ENCODE measurements at regions not wholly inside any gene's neighbourhood (a gene's known extent, or its start where the extent isn't known, plus 50 kb on each side); places are given as distances from the start of the nearest gene placed in this dataset.
"Not testable (repeated sequence)": the region's sequence is repeated elsewhere in the genome, so short reads cannot be mapped to it uniquely, and the experiment has no call there.

DNA sequence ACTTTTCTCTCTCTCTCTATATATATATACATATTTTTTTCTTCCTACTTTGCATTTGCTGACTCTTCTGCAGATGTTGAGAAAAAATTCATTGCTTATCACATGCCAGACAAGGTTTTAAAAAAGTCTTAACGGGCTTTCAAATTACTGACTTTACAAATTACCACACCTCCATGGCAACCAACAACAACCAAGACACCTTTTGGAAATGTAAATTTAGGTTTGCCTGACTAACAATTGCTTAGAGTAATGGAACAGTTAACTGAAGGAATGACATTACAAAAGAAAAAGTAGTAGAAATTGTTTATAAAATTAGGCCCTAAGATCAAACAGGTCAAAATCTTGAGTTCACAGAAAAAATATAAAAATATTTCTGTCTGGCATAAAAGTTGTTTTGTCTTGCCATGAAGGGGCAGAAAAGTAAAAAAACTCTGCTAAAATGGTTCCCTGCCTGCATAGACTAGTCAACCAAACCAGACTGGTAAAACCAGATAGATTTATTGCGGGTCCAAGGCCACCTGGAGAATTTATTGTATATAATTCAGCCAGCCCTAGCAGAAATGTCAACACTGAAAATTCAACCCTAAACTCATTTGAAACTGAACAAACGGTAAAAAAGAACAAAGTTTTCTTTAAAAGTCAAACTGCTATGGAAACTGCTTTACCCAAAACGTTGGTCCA, 92.8 kb upstream of the FRMD1 start:
- H3K27me3 Mint-ChIP-seq, result peaks cover 5% of the 10 kb centered on the region
- intact Hi-C loops (cut with DNase I, micrococcal nuclease), result no loop called here
- H3K9me3 Mint-ChIP-seq (ENCODE audit: low read depth), result no peaks in the 10 kb centered on the region
- DNase-seq, result no peak
- H3K36me3 Mint-ChIP-seq (ENCODE audit: low read depth), result peaks cover 2% of the 10 kb centered on the region
- ChIA-PET CTCF (no interaction called here), POLR2A (no interaction called here)
- H3K4me1 Mint-ChIP-seq, result peaks cover 10% of the 10 kb centered on the region
- H3K27ac Mint-ChIP-seq, result no peak overlapping the region
- no peak overlapping the region for H3K4me3 Mint-ChIP-seq
- ATAC-seq, result no peak

DNA sequence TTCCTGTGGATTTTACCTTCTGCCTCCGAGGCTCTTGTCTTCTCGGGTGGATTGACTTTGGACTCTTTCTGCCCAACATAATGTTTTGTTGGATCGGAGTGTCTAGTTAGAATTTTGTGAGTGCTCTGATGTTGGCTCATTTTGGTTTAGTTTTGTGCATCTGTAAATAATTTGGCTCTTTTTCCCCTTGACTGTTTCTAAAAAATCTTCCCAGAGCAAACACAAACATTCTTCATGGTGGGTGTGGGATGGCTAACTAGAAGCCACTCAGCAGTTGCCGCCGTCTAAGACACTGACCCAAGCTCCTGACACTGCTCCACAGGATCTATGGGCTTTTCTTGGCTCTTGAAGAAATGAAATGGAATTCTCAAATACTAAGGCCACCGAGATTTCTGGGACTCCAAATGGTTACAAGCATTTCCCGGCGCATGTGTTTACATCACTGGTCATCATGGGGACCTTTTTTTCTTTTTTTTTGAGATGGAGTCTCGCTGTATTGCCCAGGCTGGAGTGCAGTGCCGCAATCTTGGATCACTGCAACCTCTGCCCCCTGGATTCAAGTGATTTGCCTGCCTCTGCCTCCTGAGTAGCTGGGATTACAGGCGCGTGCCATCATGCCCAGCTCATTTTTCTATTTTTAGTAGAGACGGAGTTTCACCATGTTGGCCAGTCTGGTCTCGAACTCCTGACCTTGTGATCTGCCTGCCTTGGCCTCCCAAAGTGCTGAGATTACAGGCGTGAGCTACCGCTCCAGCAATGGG, 92.0 kb upstream of the FRMD1 start:
- Mint-ChIP-seq H3K36me3 (ENCODE audit: low read depth) (peaks cover 2% of the 10 kb centered on the region), H3K27ac (no peak overlapping the region), H3K4me1 (peaks cover 10% of the 10 kb centered on the region), H3K4me3 (no peak overlapping the region), H3K27me3 (peaks cover 7% of the 10 kb centered on the region), H3K9me3 (ENCODE audit: low read depth) (no peaks in the 10 kb centered on the region)
- POLR2A ChIA-PET, result no interaction called here
- DNase-seq, result no peak
- CTCF ChIA-PET, result no interaction called here
- intact Hi-C loops (cut with DNase I, micrococcal nuclease), result no loop called here
- no peak for ATAC-seq

DNA sequence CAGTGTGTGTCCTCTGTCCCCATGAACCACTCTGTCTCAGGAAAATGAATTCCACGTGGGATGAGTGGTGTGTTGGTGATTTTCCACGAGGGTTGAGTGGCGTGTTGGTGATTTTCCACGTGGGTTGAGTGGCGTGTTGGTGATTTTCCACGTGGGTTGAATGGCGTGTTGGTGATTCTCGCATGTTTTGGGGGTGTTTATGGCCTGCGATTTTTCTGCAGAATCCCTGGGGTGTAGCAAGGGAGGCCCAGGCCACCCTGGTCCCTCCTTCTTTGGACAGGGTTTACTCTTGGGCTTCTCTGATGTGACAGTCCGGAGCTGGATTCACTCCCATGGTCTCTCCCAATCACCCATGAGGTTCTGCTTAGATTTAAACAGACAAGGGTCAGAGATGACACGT, 90.6 kb upstream of the FRMD1 start:
- ChIA-PET CTCF (no interaction called here), POLR2A (no interaction called here)
- intact Hi-C loops (cut with DNase I, micrococcal nuclease), result no loop called here

DNA sequence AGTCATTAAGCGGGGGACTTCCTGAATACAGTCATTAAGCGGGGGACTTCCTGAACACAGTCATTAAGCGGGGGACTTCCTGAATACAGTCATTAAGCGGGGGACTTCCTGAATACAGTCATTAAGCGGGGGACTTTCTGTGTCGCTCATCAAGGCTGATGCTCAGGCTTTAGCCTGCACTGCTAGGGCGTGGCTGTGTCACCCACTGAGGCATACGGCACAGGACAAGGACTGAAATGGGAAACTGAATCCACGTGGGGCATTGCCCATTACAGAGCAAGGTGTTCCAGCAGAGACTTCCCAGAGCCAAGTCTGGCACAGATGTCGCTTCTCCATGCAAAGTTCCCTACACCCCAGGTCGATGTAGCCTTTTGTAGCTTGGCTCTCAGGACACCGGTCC, 89.9 kb upstream of the FRMD1 start:
- ATAC-seq (peak; percentile 71), DNase-seq (peak; percentile 38)
- intact Hi-C loops (cut with DNase I, micrococcal nuclease); POLR2A ChIA-PET; H3K27me3 Mint-ChIP-seq; H3K27ac Mint-ChIP-seq; H3K36me3 Mint-ChIP-seq (ENCODE audit: low read depth); CTCF ChIA-PET; H3K9me3 Mint-ChIP-seq (ENCODE audit: low read depth); H3K4me3 Mint-ChIP-seq: not testable (repeated sequence)
- H3K4me1 Mint-ChIP-seq, result peaks cover 10% of the 10 kb centered on the region

More for the DNA sequence above, 90.6 kb upstream of the FRMD1 start:
- DNase-seq (no peak), ATAC-seq (no peak)
- peaks cover 10% of the 10 kb centered on the region for H3K4me1 Mint-ChIP-seq
- H3K27me3 Mint-ChIP-seq, result peaks cover 7% of the 10 kb centered on the region
- H3K9me3 Mint-ChIP-seq (ENCODE audit: low read depth), result no peaks in the 10 kb centered on the region
- H3K36me3 Mint-ChIP-seq (ENCODE audit: low read depth), result peaks cover 2% of the 10 kb centered on the region
- no peak overlapping the region for H3K27ac Mint-ChIP-seq
- no peak overlapping the region for H3K4me3 Mint-ChIP-seq

DNA sequence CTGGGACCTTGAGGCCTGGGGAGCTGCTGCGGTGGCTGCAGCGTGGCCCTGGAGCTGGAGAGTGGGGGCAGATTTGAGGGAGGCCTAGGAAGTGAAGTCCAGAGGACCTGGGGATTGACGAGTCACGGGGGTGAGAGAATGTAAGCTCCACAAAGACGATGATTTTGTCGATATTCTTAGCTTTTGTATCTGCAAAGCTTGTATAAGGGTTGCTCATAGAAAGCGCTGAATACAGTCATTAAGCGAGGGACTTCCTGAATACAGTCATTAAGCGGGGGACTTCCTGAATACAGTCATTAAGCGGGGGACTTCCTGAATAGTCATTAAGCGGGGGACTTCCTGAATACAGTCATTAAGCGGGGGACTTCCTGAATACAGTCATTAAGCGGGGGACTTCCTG, 89.3 kb upstream of the FRMD1 start:
- ATAC-seq; H3K27me3 Mint-ChIP-seq; H3K9me3 Mint-ChIP-seq (ENCODE audit: low read depth); H3K4me3 Mint-ChIP-seq; intact Hi-C loops (cut with DNase I, micrococcal nuclease); DNase-seq; H3K36me3 Mint-ChIP-seq (ENCODE audit: low read depth): not testable (repeated sequence)
- CTCF ChIA-PET, result interaction anchor here (0.6 kb wide), 1 partner anchor 50 kb away, joined by 3 read pairs; no protein-coding TSS in a partner anchor
- POLR2A ChIA-PET, result interaction anchor here (0.5 kb wide), 1 partner anchor 1218 kb away, joined by 3 read pairs; no protein-coding TSS in a partner anchor
- peaks cover 10% of the 10 kb centered on the region for H3K4me1 Mint-ChIP-seq
- H3K27ac Mint-ChIP-seq, result peak overlapping the region; percentile 71

DNA sequence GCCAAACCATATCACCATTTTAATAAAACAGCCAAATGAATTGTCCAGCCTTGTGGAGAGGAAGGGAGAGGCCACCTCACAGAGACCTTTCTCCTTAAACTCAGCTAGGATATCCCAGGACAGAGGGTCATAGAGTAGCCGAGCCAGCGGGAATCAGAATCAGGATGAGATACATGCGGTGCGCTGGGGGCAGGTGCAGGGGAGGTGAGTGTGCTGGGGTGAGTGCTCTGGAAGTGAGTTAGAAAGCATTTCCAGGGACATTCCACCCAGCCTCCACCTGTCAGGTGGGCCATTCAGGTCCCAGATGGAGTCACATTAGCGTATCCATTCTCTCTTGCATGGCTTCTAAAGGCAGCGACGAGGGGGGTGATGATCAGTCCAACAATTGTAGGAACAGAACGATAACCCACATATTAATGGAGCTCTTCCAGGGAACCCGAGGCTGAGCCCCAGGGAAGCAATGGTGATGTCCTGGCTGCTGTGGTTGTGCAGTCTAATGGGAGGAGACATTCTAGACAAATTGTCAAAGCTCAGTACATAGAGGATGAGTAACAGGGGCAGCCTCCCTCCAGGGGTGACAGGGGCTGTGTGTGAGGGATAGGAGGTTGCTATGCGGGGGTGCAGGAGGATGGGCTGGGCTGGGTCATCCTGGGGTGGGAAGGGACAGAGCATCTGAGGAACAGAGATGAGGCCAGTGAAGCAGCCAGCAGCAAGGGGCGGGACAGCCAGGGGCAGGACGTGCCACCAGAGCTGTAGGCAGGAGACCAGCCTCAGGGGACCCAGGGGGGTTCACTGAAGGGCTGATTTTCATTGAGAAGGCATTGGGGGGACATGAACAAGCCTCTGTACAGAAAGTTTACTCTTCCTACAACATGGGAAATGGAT, 88.7 kb upstream of the FRMD1 start:
- peak overlapping the region; percentile 71 for H3K27ac Mint-ChIP-seq
- no peak overlapping the region for H3K4me3 Mint-ChIP-seq
- DNase-seq (no peak), ATAC-seq (no peak)
- H3K4me1 Mint-ChIP-seq, result peaks cover 10% of the 10 kb centered on the region
- POLR2A ChIA-PET, result interaction anchor here (0.5 kb wide), 1 partner anchor 1217 kb away, joined by 3 read pairs; no protein-coding TSS in a partner anchor
- H3K27me3 Mint-ChIP-seq, result peaks cover 4% of the 10 kb centered on the region
- peaks cover 2% of the 10 kb centered on the region for H3K36me3 Mint-ChIP-seq (ENCODE audit: low read depth)
- CTCF ChIA-PET, result interaction anchor here (0.6 kb wide), 1 partner anchor 49 kb away, joined by 3 read pairs; no protein-coding TSS in a partner anchor
- intact Hi-C loops (cut with DNase I, micrococcal nuclease), result no loop called here
- no peaks in the 10 kb centered on the region for H3K9me3 Mint-ChIP-seq (ENCODE audit: low read depth)

DNA sequence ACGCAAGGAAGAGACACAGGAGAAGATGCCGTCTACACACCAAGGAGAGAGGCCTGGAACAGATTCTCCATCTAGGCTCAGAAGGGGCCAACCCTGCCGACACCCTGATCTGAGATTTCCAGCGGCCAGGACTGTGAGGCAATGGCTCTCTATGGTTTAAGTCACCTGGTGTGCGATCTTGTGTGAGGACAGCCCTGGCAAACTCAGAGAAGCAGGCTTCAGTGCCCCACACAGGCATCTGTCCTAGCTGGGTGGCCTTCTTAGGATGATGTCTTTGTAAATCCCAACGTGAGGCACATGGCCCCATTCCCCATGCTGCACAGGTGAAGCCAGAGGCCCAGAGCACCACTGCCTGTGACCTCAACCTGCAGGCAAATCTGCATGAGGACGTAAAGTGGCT, 87.6 kb upstream of the FRMD1 start:
- DNase-seq (no peak), ATAC-seq (no peak)

DNA sequence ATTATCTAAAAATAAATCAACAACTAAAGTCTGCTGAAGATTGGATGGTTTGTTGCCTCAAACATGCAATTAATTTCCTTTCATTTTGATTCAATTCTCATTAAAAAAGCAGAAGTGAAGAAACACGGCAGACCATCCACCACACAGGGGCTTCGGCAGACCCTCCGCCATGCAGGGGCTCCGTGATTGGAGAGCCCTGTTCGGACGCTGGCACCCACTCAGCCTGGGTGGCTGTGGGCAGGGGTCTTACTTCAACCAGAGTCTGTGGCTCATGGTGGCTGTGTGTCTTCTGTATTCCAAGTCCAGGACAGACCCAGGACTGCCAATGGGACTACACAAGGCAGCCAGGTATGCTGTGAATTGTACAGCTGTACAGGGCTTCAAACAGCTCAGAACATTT, 86.9 kb upstream of the FRMD1 start:
- CTCF ChIA-PET, result no interaction called here
- no peak overlapping the region for H3K4me3 Mint-ChIP-seq
- ATAC-seq (no peak), DNase-seq (no peak)
- intact Hi-C loops (cut with DNase I, micrococcal nuclease), result no loop called here
- POLR2A ChIA-PET, result no interaction called here
- peaks cover 10% of the 10 kb centered on the region for H3K4me1 Mint-ChIP-seq
- peaks cover 2% of the 10 kb centered on the region for H3K36me3 Mint-ChIP-seq (ENCODE audit: low read depth)
- no peak overlapping the region for H3K27ac Mint-ChIP-seq
- no peaks in the 10 kb centered on the region for H3K9me3 Mint-ChIP-seq (ENCODE audit: low read depth)
- H3K27me3 Mint-ChIP-seq, result peaks cover 4% of the 10 kb centered on the region

More for the DNA sequence above, 87.6 kb upstream of the FRMD1 start:
- Mint-ChIP-seq H3K9me3 (ENCODE audit: low read depth) (no peaks in the 10 kb centered on the region), H3K36me3 (ENCODE audit: low read depth) (peaks cover 2% of the 10 kb centered on the region), H3K27me3 (peaks cover 4% of the 10 kb centered on the region), H3K4me3 (no peak overlapping the region), H3K27ac (no peak overlapping the region), H3K4me1 (peaks cover 10% of the 10 kb centered on the region)
- POLR2A ChIA-PET, result no interaction called here
- CTCF ChIA-PET, result no interaction called here
- intact Hi-C loops (cut with DNase I, micrococcal nuclease), result no loop called here

DNA sequence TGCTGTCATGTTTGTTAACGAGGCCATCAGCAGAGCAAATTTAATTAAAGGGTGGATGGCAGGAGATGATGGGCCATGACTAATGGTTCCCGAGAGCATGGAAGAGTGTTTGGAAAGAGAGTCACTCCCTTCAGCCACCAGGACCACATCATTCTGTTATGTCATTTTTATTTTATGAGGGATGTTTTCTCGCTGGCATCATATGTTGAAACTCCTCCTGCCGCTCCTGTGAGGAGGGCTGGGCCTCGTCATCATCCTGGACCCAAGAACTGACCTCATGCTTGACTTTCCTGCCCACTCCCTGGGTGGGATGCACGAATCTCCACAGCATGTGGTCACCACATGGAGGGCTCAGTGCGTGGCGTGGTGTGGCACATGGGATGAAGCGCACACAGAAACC, 86.4 kb upstream of the FRMD1 start:
- ChIA-PET POLR2A (no interaction called here), CTCF (no interaction called here)
- no peak for DNase-seq
- intact Hi-C loops (cut with DNase I, micrococcal nuclease), result no loop called here
- Mint-ChIP-seq H3K9me3 (ENCODE audit: low read depth) (no peaks in the 10 kb centered on the region), H3K27ac (no peak overlapping the region), H3K27me3 (peaks cover 4% of the 10 kb centered on the region), H3K4me3 (no peak overlapping the region), H3K4me1 (peaks cover 10% of the 10 kb centered on the region), H3K36me3 (ENCODE audit: low read depth) (peaks cover 2% of the 10 kb centered on the region)
- no peak for ATAC-seq

DNA sequence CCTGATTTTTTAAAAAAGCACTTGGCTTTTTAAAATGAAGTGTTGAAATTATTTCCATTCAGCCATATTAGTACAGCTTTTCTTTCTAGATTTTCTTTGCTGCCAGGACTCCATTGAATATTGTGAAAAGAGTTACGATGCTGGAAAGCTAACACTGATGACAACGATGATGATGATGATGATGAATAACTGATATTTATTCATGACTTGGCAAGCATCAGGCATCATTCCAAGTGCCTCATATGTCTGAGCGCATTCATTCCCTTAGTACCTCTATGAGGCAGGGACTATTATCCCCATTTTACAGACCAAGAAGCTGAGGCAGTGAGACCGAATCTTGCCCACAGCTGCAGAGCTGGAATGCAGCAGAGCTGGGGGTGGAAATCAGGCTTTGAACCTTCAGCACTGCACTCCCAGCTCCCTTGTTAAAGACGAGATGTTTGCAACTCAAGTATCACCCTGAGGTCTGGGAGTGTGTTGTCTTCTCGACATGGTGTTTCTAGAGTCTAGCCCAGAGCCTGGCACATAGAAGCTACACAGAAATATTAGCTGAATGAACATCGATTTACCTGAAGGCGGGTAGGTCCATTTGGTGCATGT, 85.5 kb upstream of the FRMD1 start:
- DNase-seq, result no peak
- no peak overlapping the region for H3K27ac Mint-ChIP-seq
- H3K4me1 Mint-ChIP-seq, result peaks cover 10% of the 10 kb centered on the region
- H3K4me3 Mint-ChIP-seq, result no peak overlapping the region
- ATAC-seq, result no peak
- ChIA-PET POLR2A (interaction anchor here (0.6 kb wide), 1 partner anchor 183 kb away, joined by 4 read pairs; no protein-coding TSS in a partner anchor), CTCF (no interaction called here)
- H3K27me3 Mint-ChIP-seq, result peaks cover 2% of the 10 kb centered on the region
- H3K9me3 Mint-ChIP-seq (ENCODE audit: low read depth), result no peaks in the 10 kb centered on the region
- intact Hi-C loops (cut with DNase I, micrococcal nuclease), result no loop called here
- H3K36me3 Mint-ChIP-seq (ENCODE audit: low read depth), result peaks cover 2% of the 10 kb centered on the region

DNA sequence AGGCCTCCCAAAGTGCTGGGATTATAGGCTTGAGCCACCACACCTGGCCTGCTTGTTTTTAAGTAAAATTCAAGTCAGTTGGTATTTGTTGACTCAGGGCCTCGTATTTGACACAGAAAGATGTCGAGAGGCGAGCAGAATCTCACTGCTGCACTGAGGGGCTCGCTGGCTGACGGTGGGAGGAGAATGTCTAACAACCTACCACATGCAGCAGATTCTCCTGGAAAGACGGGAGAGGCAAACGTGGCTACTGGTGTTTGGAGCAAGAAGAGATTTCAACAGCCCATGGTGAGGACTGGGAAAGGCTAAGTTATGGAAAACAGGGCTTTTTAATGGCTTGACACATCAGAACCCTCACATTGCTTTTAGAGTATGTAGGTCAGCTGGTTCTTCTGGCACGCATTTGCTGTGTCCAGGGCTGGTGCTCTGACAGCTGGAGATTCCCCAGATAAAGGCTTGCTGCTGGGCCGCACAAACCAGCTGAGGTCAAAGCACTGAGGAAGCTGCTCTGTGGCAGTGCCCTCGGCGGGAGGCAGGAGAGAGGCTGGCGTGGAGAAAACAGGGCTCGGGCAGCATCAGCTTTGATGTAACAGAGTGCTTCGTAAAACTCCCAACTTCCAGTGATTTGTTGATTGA, 84.2 kb upstream of the FRMD1 start:
- H3K27ac Mint-ChIP-seq, result no peak overlapping the region
- H3K4me3 Mint-ChIP-seq, result no peak overlapping the region
- ATAC-seq (no peak), DNase-seq (no peak)
- intact Hi-C loops (cut with DNase I, micrococcal nuclease), result no loop called here
- H3K36me3 Mint-ChIP-seq (ENCODE audit: low read depth), result peaks cover 2% of the 10 kb centered on the region
- H3K4me1 Mint-ChIP-seq, result peaks cover 5% of the 10 kb centered on the region
- H3K9me3 Mint-ChIP-seq (ENCODE audit: low read depth), result no peaks in the 10 kb centered on the region
- POLR2A ChIA-PET, result no interaction called here
- CTCF ChIA-PET, result no interaction called here
- peaks cover 5% of the 10 kb centered on the region for H3K27me3 Mint-ChIP-seq

Measured in activated CD4-positive, alpha-beta T cell treated with anti-CD3 and anti-CD28 coated beads for 36 hours (primary cell).